ENCODE measurements at regions not wholly inside any gene's neighbourhood (a gene's known extent, or its start where the extent isn't known, plus 50 kb on each side); places are given as distances from the start of the nearest gene placed in this dataset.

DNA sequence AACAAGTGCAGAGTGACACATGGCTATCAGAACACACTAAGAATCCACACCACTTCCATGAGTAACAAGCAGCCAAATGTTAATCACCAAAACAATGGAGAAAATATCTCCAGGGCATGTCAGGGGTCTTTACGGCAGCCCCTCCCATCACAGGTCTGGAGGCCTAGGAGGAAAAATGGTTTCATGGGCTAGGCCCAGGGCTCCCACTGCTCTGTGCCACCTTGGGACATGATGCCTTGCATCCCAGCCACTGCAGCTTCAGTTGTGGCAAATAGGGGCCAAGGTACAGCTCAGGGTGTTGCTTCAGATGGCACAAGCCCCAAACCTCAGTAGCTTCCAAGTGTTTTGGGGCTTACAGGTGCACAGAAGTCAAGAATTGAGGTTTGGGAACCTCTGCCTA lies 66.6 kb downstream of the NEURL3 start:
- no peak for DNase-seq

DNA sequence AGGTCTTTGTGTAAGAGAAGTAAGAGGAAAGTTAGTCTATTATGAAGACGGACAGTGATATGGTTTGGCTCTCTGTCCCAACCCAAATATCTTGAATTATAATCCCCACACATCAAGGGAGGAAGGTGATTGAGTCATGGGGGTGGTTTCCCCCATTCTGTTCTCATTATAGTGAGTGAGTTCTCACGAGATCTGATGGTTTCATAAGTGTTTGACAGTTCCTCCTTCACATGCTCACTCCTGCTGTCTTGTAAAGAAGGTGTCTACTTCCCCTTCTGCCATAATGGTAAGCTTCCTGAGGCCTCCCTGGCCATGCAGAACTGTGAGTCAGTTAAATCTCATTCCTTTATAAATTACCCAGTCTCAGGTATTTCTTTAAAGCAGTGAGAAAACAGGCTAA lies 67.6 kb downstream of the NEURL3 start:
- no peak for DNase-seq

DNA sequence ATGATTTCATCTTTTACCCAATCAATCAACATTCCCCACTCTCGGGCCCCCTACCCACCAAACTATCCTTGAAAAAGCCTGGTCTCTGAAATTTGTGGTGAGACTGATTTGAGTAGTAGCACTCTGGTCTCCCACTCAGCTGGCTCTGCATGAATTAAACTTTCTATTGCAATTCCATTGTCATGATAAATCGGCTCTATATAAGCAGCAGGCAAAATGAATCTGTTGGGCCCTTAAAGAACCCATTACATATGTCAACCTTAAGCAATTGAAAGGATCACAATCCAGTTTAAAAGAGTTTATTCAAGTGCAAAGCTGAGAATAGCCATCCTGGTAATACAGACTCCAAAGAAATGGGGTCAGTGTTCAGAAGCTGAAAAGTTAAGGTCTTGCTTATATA lies 68.2 kb downstream of the NEURL3 start:
- no peak for DNase-seq

DNA sequence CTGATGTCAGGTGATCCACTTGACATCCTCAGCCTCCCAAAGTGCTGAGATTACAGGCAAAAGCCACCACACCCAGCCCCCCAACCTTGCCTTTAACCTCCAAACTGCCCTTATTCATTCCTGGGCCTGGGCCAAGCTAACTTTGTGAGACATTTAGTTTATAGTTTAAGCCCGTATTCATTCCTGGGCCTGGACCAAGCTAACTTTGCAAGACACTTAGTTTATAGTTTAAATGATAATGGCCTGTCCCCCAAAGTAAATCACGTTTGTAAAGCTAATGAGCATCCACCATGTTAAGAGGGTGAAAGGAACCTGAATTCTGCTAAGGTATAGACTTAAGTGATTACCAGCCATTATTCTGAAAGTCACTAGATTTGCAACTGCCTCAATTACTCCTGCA lies 68.7 kb downstream of the NEURL3 start:
- DNase-seq = no peak

DNA sequence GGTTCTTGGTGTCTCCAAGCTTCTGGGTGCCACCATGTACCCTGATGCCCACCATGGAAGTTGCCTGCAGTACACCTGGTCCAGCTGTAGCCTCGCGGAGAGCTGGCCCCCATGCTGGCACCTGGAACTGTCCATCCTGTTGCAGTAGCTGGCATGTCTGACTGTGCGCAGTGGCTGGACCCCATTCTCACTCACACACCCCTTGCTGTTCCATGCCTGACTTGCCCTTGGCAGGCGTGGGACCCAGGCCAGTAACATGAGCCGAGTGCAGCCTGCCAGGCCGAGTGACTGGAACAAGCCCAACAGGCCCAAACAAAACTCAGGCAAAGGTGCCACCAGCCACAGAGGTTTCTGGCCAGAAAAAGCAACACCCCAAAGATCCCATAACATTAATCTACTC lies 73.8 kb downstream of the NEURL3 start:
- DNase-seq = no peak

DNA sequence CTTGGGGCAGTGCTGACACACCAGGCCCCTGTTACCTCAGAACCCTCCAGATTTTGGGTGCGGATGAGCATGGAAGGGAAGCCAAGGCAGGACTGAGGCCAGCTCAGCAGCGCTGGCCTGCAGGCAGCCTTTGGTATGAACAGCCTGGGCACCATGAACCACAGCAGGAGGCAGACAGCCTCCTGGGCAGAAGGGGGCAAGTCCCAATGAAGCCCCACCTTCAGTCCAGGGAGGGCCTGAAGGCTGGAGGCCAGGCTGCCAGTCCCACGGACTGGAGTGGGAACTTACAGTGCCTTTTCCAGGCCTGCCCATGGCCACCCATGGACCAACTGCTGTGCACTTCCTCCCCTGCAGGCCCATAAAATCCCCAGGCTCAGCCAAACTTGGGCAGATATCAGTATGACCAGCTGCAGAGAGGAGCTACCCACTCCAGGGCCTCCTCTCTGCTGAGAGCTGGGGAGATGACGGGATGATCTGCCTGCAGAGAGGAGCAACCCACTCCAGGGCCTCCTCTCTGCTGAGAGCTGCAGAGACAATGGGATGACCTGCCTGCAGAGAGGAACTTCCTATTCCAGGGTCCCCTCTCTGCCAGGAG lies 74.7 kb downstream of the NEURL3 start:
- no peak for DNase-seq

DNA sequence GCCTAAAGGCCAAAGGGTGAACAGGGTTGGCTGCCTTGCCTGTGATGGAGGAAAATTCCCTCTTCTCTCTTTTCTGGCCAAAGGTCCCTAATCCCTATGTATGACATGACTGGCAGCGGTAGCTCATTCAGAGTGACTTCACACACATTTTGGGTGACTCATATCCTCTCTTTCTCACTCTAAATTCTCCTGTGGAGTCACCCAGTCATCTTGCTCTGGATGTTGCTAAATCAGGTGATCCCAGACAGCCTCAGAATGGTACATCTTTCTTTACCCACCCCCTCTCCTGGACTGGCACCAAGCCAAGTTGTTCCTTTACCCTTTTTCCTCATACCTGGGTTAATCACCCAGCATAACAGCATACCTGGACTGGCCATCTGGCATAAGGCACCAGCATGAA lies 77.2 kb downstream of the NEURL3 start:
- DNase-seq = peak in 1 of 2 donors; percentile 13

DNA sequence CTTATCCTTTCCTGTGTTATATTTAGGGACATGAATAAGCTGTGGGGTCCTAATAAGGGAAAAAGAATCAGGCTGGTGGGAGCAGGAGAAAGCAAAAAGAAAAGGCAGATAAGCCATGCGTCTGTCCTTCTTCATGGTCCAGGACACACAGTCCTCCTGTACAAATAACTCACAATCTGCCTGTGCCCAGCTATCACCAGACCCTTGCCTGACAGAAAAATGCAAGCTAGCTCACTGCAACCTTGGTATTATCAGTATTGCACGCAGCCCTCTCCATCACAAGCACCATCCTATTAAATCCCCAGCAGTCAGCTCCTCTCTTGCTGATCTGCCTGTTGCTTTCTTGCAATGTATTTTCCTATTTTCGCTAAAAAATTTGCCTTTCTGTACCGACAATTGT lies 78.0 kb downstream of the NEURL3 start:
- DNase-seq = no peak

DNA sequence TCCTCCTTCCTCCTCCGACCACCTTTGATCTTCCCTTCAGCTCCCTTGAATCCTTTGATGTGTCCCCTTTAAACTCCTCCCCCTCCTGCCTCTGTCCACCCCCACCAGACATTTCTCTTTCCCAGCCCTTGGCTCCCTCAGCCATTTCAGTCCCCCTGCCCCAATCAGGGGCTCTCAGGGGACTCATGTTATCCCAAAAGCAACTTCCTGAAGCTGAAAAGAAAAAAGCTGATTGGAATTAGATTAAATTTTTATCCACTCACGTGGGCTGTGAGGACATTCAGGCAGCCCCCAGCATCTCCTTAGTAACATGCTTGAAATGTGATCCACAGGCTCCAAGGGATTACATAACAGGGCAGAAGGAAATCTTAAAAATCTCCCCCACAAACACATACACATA lies 81.3 kb downstream of the NEURL3 start:
- no peak for DNase-seq
